Adrenal gland (tissue), 5 donors: ENCODE measurements at regions not wholly inside any gene's neighbourhood (a gene's known extent, or its start where the extent isn't known, plus 50 kb on each side); places are given as distances from the start of the nearest gene placed in this dataset.

Source experiments
- POLR2A ChIP-seq, 2 donors: fragments of 450-650 bp; IDR thresholded peaks; one replicate each; pipeline ENCODE4 v1.6.1; 2017; ENCODE audit warnings: antibody characterized with exemption in 2 of 2, mild to moderate bottlenecking in 2 of 2, moderate library complexity in 1 of 2
- TF ChIP-seq, protein P1 (sequence below), 6 experiments: fragments of 450-650 bp in 4 of 6; fragments of 200-600 bp in 2 of 6; sonication (generic) in 1 of 6; IDR thresholded peaks; 1 replicate in 5 of 6; 2 replicates in 1 of 6; pipeline versions ENCODE4 v1.5.1 to v1.8.0; 2016 to 2021; ENCODE audit warnings: antibody characterized with exemption in 6 of 6, mild to moderate bottlenecking in 2 of 6, moderate library complexity in 1 of 6
- donor health status: DM: no; HTN: no; CAD: no.

DNA sequence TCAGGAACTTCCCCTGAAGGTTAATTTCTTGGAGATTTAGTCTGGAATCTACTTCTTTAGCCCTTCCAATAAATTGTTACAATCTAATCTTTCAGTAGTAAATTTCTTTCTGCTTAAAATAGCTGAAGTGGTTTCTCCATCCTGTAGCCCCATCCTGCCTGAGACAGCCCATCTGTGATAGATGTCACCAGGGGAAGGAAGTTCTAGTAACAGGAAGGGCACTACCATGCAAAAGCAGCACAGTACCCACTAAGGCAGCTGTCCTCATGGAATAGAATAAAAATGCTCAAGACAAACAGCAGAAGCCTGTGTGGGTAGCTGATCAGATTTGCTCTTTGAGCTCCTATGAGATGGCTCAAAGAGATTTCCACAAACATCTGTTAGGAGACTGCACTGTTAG lies 1036.5 kb downstream of the SLITRK5 start:
- TF ChIP-seq, protein P1, sequence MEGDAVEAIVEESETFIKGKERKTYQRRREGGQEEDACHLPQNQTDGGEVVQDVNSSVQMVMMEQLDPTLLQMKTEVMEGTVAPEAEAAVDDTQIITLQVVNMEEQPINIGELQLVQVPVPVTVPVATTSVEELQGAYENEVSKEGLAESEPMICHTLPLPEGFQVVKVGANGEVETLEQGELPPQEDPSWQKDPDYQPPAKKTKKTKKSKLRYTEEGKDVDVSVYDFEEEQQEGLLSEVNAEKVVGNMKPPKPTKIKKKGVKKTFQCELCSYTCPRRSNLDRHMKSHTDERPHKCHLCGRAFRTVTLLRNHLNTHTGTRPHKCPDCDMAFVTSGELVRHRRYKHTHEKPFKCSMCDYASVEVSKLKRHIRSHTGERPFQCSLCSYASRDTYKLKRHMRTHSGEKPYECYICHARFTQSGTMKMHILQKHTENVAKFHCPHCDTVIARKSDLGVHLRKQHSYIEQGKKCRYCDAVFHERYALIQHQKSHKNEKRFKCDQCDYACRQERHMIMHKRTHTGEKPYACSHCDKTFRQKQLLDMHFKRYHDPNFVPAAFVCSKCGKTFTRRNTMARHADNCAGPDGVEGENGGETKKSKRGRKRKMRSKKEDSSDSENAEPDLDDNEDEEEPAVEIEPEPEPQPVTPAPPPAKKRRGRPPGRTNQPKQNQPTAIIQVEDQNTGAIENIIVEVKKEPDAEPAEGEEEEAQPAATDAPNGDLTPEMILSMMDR (IDR thresholded peaks at IDR 0.05), result no peak
- TF ChIP-seq POLR2A (IDR thresholded peaks at IDR 0.05), result no peak
